K562 (cell line): ENCODE measurements at regions not wholly inside any gene's neighbourhood (a gene's known extent, or its start where the extent isn't known, plus 50 kb on each side); places are given as distances from the start of the nearest gene placed in this dataset.

Source experiments
- ATAC-seq: fragments of 200-7000 bp; cut with Tn5 transposase; 3 replicates; pipeline ENCODE4 v1.9.1; 2020; ENCODE audit warnings: moderate library complexity
- BruUV-seq: library from RNA; stranded (reverse); fragments of 400-500 nt; replicated peaks from 2 replicates; lab custom pipeline; 2021; lab: Mats Ljungman, UMichigan
- CTCF ChIA-PET: fragments of 300-600 bp; formaldehyde crosslinking; extraction: SDS; loops from one replicate; lab custom pipeline; 2021; ENCODE audit warnings: low intra/inter-chr PET ratio; lab: Yijun Ruan, JAX
- POLR2A ChIA-PET: fragments of 300-600, 350-650 bp; sonication (Branson Sonifier 250); formaldehyde crosslinking; extraction: SDS; loops from one replicate; lab custom pipeline; 2021; ENCODE audit warnings: antibody characterized with exemption, inconsistent platforms; lab: Yijun Ruan, JAX
- DNase-seq, 4 experiments: peaks; one replicate each; pipeline versions ENCODE4 v3.0.0 to v3.0.0-alpha.2; 2011 to 2018; ENCODE audit warnings: low spot score in 3 of 4, mixed read lengths in 3 of 4; ENCODE audit errors: extremely low read depth in 1 of 4
- FAIRE-seq: peaks from 2 replicates; lab custom pipeline; 2011; peaks lifted over from hg19 to GRCh38; lab: Jason Lieb, UNC
- H2AFZ ChIP-seq: 2 replicates; pipeline ENCODE4 v1.6.0; 2011; ENCODE audit warnings: low read depth, low read length, control low read depth, inconsistent platforms
- H3K27ac ChIP-seq: fragments of 200-600 bp; 3 replicates; pipeline ENCODE4 v1.8.0; 2011; ENCODE audit warnings: low read depth, mild to moderate bottlenecking, control low read depth, inconsistent platforms, low read length, moderate library complexity, mixed read lengths; ENCODE audit errors: extremely low read depth
- H3K27me3 ChIP-seq, 2 experiments: fragments of 300-600 bp in 1 of 2; 2 replicates in 1 of 2; 3 replicates in 1 of 2; pipeline versions ENCODE4 v1.6.0 to v1.8.0; 2011; ENCODE audit warnings: inconsistent platforms in 2 of 2, low read length in 2 of 2, mild to moderate bottlenecking in 1 of 2, mixed read lengths in 1 of 2, moderate library complexity in 1 of 2; ENCODE audit not compliant: control insufficient read depth in 2 of 2, insufficient read depth in 2 of 2
- H3K36me3 ChIP-seq: fragments of 300-600 bp; 3 replicates; pipeline ENCODE4 v1.8.0; 2011; ENCODE audit warnings: mild to moderate bottlenecking, low read length, inconsistent platforms; ENCODE audit not compliant: control insufficient read depth, insufficient read depth
- H3K4me1 ChIP-seq, 2 experiments: fragments of 200-600 bp in 1 of 2; replicated peaks in 1 of 2; 2 replicates in 1 of 2; 3 replicates in 1 of 2; pipeline versions ENCODE4 v1.5.1 to v1.8.0; 2011; ENCODE audit warnings: inconsistent platforms in 2 of 2, low read length in 2 of 2, mild to moderate bottlenecking in 1 of 2, mixed read lengths in 1 of 2, moderate library complexity in 1 of 2; ENCODE audit not compliant: control insufficient read depth in 2 of 2, insufficient read depth in 2 of 2
- H3K4me2 ChIP-seq: 2 replicates; pipeline ENCODE4 v1.6.1; 2011; ENCODE audit warnings: low read length, control low read depth, inconsistent platforms, mixed read lengths; ENCODE audit not compliant: insufficient read depth
- H3K4me3 ChIP-seq: fragments of 200-600 bp; sonication (generic), shearing (Covaris generic); 2 replicates; pipeline ENCODE4 v1.5.1; 2016; ENCODE audit warnings: control low read depth, inconsistent platforms
- H3K79me2 ChIP-seq: fragments of 200-600 bp; 3 replicates; pipeline ENCODE4 v1.8.0; 2011; ENCODE audit warnings: low read length, inconsistent platforms; ENCODE audit not compliant: control insufficient read depth, insufficient read depth
- H3K9ac ChIP-seq, 2 experiments: 2 replicates each; pipeline versions ENCODE4 v1.6.0 to v1.6.1; 2011; ENCODE audit warnings: low read depth in 2 of 2, low read length in 2 of 2, control low read depth in 1 of 2, inconsistent platforms in 1 of 2, mild to moderate bottlenecking in 1 of 2, mixed read lengths in 1 of 2; ENCODE audit not compliant: insufficient read depth in 1 of 2
- H3K9me1 ChIP-seq: one replicate; pipeline ENCODE4 v1.6.0; 2011; ENCODE audit warnings: inconsistent platforms, mild to moderate bottlenecking, low read length, moderate library complexity; ENCODE audit not compliant: control insufficient read depth, insufficient read depth
- H3K9me3 ChIP-seq: replicated peaks from 2 replicates; pipeline ENCODE4 v1.5.1; 2011; ENCODE audit warnings: low read depth, low read length, inconsistent platforms; ENCODE audit not compliant: control insufficient read depth, insufficient read depth
- H4K20me1 ChIP-seq: replicated peaks from 2 replicates; pipeline ENCODE4 v1.6.1; 2011; ENCODE audit warnings: low read length, inconsistent platforms, mixed read lengths; ENCODE audit not compliant: control insufficient read depth, insufficient read depth
- EZH2 ChIP-seq: IDR thresholded peaks from 2 replicates; pipeline ENCODE4 v1.6.1; 2012; ENCODE audit warnings: low read depth, mild to moderate bottlenecking, inconsistent platforms, low read length, borderline replicate concordance
- PHF21A ChIP-seq: fragments of 450-650 bp; IDR thresholded peaks from 2 replicates; pipeline ENCODE4 v1.6.1; 2017; ENCODE audit warnings: low read depth, borderline replicate concordance
- WGBS: fragments of 100-300 bp; shearing (Covaris generic); methylation state at CpG from one replicate; pipeline ENCODE4 v1.1.6; 2016; ENCODE audit warnings: low coverage, mixed read lengths; ENCODE audit not compliant: insufficient coverage; ENCODE audit errors: missing lambda C conversion rate; 5-methylcytosine and 5-hydroxymethylcytosine counted together
- in situ Hi-C: fragments of 300-500 bp; cut with MboI; formaldehyde crosslinking; loops from 4 replicates; pipeline ENCODE4 v1.15.0; 2018; ENCODE audit warnings: inconsistent platforms, mixed read lengths
- intact Hi-C: fragments of 100-400 bp; cut with micrococcal nuclease; formaldehyde crosslinking; loops from 2 replicates; pipeline ENCODE4 v1.14.2; 2022
- TF ChIP-seq, protein P1 (sequence below): sonication (generic); formaldehyde crosslinking; IDR thresholded peaks from 2 replicates; pipeline ENCODE4 v1.8.0; 2023; ENCODE audit warnings: mild to moderate bottlenecking, missing genetic modification reagents
- TF ChIP-seq, protein P2 (sequence below): fragments of 250-450 bp; sonication (Bioruptor Pico); IDR thresholded peaks from 2 replicates; pipeline ENCODE4 v1.5.0; 2022; ENCODE audit warnings: mild to moderate bottlenecking

DNA sequence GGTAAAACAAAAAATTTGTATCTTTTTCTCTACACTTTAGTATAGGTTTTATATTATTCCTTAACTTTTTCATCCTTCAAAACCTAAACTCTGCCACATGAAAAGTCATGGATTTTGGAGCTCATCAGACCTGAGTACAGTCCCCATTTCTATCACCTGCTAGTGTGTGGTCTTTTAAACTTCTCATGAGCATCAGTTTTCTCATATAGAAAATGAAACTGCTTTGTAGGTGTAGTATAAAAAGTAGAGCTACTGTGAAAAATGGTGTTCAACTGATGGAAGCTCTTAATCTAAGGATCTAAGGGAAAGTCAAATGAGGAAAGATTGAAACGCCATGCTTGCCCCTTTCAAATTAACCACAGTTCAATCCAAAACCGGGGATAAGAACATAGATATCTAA lies 686.5 kb downstream of the MECOM start (continued):
- TF ChIP-seq, protein P1, sequence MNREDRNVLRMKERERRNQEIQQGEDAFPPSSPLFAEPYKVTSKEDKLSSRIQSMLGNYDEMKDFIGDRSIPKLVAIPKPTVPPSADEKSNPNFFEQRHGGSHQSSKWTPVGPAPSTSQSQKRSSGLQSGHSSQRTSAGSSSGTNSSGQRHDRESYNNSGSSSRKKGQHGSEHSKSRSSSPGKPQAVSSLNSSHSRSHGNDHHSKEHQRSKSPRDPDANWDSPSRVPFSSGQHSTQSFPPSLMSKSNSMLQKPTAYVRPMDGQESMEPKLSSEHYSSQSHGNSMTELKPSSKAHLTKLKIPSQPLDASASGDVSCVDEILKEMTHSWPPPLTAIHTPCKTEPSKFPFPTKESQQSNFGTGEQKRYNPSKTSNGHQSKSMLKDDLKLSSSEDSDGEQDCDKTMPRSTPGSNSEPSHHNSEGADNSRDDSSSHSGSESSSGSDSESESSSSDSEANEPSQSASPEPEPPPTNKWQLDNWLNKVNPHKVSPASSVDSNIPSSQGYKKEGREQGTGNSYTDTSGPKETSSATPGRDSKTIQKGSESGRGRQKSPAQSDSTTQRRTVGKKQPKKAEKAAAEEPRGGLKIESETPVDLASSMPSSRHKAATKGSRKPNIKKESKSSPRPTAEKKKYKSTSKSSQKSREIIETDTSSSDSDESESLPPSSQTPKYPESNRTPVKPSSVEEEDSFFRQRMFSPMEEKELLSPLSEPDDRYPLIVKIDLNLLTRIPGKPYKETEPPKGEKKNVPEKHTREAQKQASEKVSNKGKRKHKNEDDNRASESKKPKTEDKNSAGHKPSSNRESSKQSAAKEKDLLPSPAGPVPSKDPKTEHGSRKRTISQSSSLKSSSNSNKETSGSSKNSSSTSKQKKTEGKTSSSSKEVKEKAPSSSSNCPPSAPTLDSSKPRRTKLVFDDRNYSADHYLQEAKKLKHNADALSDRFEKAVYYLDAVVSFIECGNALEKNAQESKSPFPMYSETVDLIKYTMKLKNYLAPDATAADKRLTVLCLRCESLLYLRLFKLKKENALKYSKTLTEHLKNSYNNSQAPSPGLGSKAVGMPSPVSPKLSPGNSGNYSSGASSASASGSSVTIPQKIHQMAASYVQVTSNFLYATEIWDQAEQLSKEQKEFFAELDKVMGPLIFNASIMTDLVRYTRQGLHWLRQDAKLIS: no peak
- TF ChIP-seq PHF21A (no peak), EZH2 (no peak)

DNA sequence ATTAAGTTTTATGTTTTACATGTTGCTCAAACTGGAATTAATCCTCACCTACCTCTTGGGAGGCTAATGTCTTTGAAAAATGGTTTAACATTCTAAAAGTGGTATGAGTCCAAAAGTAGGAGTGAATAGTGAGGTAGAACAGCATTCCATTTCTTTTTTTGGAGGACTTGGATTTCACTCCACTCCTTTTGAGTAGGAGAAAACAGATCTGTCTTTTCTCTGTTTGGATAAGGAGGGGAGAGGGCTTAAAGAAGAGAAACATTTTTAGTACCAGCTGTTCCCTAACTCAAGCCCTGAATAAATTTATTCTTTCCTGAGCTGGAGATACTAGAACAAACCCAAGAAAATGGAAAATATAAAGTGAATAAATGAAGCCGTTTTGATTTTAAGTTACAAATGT lies 687.9 kb downstream of the MECOM start:
- Histone ChIP-seq H3K27me3 (no peaks in the 10 kb centered on the region), H4K20me1 (no peaks in the 10 kb centered on the region), H3K9me3 (no peaks in the 10 kb centered on the region), H3K9me1 (no peaks in the 10 kb centered on the region), H3K4me2 (no peak overlapping the region), H3K4me1 (no peaks in the 10 kb centered on the region), H3K9ac (no peak overlapping the region), H3K36me3 (no peaks in the 10 kb centered on the region)
- POLR2A ChIA-PET: no interaction called here
- CTCF ChIA-PET: no interaction called here
- no TSS peak for BruUV-seq
- in situ Hi-C loops: no loop called here
- 0% methylated on average over 1 of the region's 1 CpG for WGBS
- DNase-seq (no peak), ATAC-seq (no peak)
- TF ChIP-seq, protein P2, sequence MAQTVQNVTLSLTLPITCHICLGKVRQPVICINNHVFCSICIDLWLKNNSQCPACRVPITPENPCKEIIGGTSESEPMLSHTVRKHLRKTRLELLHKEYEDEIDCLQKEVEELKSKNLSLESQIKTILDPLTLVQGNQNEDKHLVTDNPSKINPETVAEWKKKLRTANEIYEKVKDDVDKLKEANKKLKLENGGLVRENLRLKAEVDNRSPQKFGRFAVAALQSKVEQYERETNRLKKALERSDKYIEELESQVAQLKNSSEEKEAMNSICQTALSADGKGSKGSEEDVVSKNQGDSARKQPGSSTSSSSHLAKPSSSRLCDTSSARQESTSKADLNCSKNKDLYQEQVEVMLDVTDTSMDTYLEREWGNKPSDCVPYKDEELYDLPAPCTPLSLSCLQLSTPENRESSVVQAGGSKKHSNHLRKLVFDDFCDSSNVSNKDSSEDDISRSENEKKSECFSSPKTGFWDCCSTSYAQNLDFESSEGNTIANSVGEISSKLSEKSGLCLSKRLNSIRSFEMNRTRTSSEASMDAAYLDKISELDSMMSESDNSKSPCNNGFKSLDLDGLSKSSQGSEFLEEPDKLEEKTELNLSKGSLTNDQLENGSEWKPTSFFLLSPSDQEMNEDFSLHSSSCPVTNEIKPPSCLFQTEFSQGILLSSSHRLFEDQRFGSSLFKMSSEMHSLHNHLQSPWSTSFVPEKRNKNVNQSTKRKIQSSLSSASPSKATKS: no peak
- TF ChIP-seq, all 486 proteins: peak for 0
- H3K27ac ChIP-seq: no peak overlapping the region
- intact Hi-C loops: no loop called here
- no peak overlapping the region for H2AFZ ChIP-seq
- no peak for FAIRE-seq
- no peaks in the 10 kb centered on the region for H3K79me2 ChIP-seq
- no peak overlapping the region for H3K4me3 ChIP-seq
